SK-N-SH (cell line): ENCODE measurements at regions not wholly inside any gene's neighbourhood (a gene's known extent, or its start where the extent isn't known, plus 50 kb on each side); places are given as distances from the start of the nearest gene placed in this dataset.

Experiments used
- CTCF ChIA-PET: fragments of 300-600, 350-600 bp; formaldehyde crosslinking; extraction: SDS; loops from one replicate; lab custom pipeline; 2021; lab: Yijun Ruan, JAX
- POLR2A ChIA-PET: fragments of 350-600 bp; sonication (Branson Sonifier 250); formaldehyde crosslinking; extraction: SDS; loops from one replicate; lab custom pipeline; 2020; ENCODE audit warnings: antibody characterized with exemption, inconsistent platforms; lab: Yijun Ruan, JAX
- DNase-seq: peaks from one replicate; pipeline ENCODE4 v3.0.0; 2012
- H2AFZ ChIP-seq: fragments of 200-600 bp; sonication (generic); 2 replicates; pipeline ENCODE4 v1.8.1; 2016; ENCODE audit warnings: antibody characterized with exemption, mild to moderate bottlenecking, low read depth
- H3F3A ChIP-seq: fragments of 200-600 bp; sonication (generic); replicated peaks from 2 replicates; pipeline ENCODE3; 2016; ENCODE audit warnings: antibody characterized with exemption, mild to moderate bottlenecking; ENCODE audit not compliant: insufficient read depth
- H3K27ac ChIP-seq, 2 experiments: fragments of 200-500 bp in 1 of 2; fragments of 200-600 bp in 1 of 2; sonication (Bioruptor generic) in 1 of 2; sonication (generic), shearing (Covaris generic) in 1 of 2; 2 replicates each; pipeline versions ENCODE4 v1.5.1 to v1.6.1; 2014 to 2016; ENCODE audit warnings: low read depth in 2 of 2, inconsistent platforms in 1 of 2, low read length in 1 of 2, mild to moderate bottlenecking in 1 of 2, mixed read lengths in 1 of 2
- H3K27me3 ChIP-seq: fragments of 200-600 bp; sonication (generic), shearing (Covaris generic); 2 replicates; pipeline ENCODE4 v1.6.1; 2016; ENCODE audit warnings: mixed run types; ENCODE audit not compliant: insufficient read depth
- H3K36me3 ChIP-seq, 2 experiments: fragments of 200-500 bp in 1 of 2; fragments of 200-600 bp in 1 of 2; sonication (Bioruptor generic) in 1 of 2; sonication (generic) in 1 of 2; replicated peaks in 1 of 2; 2 replicates each; pipeline versions ENCODE3 to v1.5.1; 2014 to 2016; ENCODE audit warnings: low read length in 1 of 2, mild to moderate bottlenecking in 1 of 2; ENCODE audit not compliant: insufficient read depth in 2 of 2, control insufficient read depth in 1 of 2
- H3K4me1 ChIP-seq, 2 experiments: fragments of 200-500 bp in 1 of 2; fragments of 200-600 bp in 1 of 2; sonication (Bioruptor generic) in 1 of 2; sonication (generic), shearing (Covaris generic) in 1 of 2; 2 replicates each; pipeline versions ENCODE4 v1.5.1 to v1.6.1; 2014 to 2016; ENCODE audit warnings: low read depth in 1 of 2, low read length in 1 of 2, mixed run types in 1 of 2; ENCODE audit not compliant: insufficient read depth in 2 of 2, control insufficient read depth in 1 of 2
- H3K4me2 ChIP-seq: fragments of 200-600 bp; sonication (generic), shearing (Covaris generic); 2 replicates; pipeline ENCODE4 v1.6.1; 2017; ENCODE audit warnings: mixed run types
- H3K4me3 ChIP-seq, 2 experiments: fragments of 200-500 bp in 1 of 2; fragments of 200-600 bp in 1 of 2; sonication (Bioruptor generic) in 1 of 2; sonication (generic), shearing (Covaris generic) in 1 of 2; 2 replicates each; pipeline versions ENCODE4 v1.5.1 to v1.8.1; 2014 to 2016; ENCODE audit warnings: low read depth in 2 of 2, inconsistent platforms in 1 of 2, low read length in 1 of 2, mild to moderate bottlenecking in 1 of 2, mixed read lengths in 1 of 2, moderate library complexity in 1 of 2
- H3K79me2 ChIP-seq: fragments of 200-600 bp; sonication (generic); 2 replicates; pipeline ENCODE4 v1.8.1; 2017; ENCODE audit warnings: mild to moderate bottlenecking; ENCODE audit not compliant: insufficient read depth
- H3K9ac ChIP-seq: fragments of 200-600 bp; sonication (generic); 2 replicates; pipeline ENCODE4 v1.6.1; 2017; ENCODE audit warnings: mixed run types
- H3K9me2 ChIP-seq: fragments of 200-600 bp; sonication (generic); 2 replicates; pipeline ENCODE4 v1.6.1; 2017; ENCODE audit warnings: mixed run types
- H3K9me3 ChIP-seq: fragments of 200-600 bp; sonication (generic); 2 replicates; pipeline ENCODE4 v1.6.1; 2017; ENCODE audit warnings: mixed run types, mild to moderate bottlenecking, moderate library complexity
- H4K20me1 ChIP-seq: fragments of 200-600 bp; sonication (generic); 2 replicates; pipeline ENCODE4 v1.6.1; 2017; ENCODE audit warnings: mild to moderate bottlenecking, mixed run types; ENCODE audit not compliant: insufficient read depth
- CHD2 ChIP-seq: fragments of 150-350 bp; IDR thresholded peaks from 2 replicates; pipeline ENCODE4 v1.6.1; 2018; ENCODE audit warnings: low read length; ENCODE audit not compliant: partially characterized antibody
- CTCF ChIP-seq: fragments of 200-600 bp; sonication (generic); IDR thresholded peaks from 2 replicates; pipeline ENCODE4 v1.6.1; 2017; ENCODE audit warnings: antibody characterized with exemption, mild to moderate bottlenecking, moderate library complexity
- ELF1 ChIP-seq: IDR thresholded peaks from 2 replicates; pipeline ENCODE4 v1.4.0; 2012
- EZH2phosphoT487 ChIP-seq: fragments of 200-600 bp; sonication (generic); IDR thresholded peaks from 2 replicates; pipeline ENCODE4 v1.6.1; 2017; ENCODE audit warnings: low read depth, mixed run types, mild to moderate bottlenecking, antibody characterized with exemption, moderate library complexity, borderline replicate concordance
- FOXJ3 ChIP-seq: sonication (generic); formaldehyde crosslinking; IDR thresholded peaks from 2 replicates; pipeline ENCODE4 v1.5.1; 2020; ENCODE audit warnings: mild to moderate bottlenecking, missing genetic modification reagents
- FOXM1 ChIP-seq: IDR thresholded peaks from 2 replicates; pipeline ENCODE4 v1.4.0; 2012; ENCODE audit warnings: low read depth, mild to moderate bottlenecking
- GABPA ChIP-seq: IDR thresholded peaks from 2 replicates; pipeline ENCODE4 v1.4.0; 2012; ENCODE audit warnings: low read depth, mild to moderate bottlenecking
- MAX ChIP-seq: IDR thresholded peaks from 2 replicates; pipeline ENCODE4 v1.4.0; 2012; ENCODE audit warnings: low read depth
- MEF2A ChIP-seq: IDR thresholded peaks from 2 replicates; pipeline ENCODE4 v1.4.0; 2012; ENCODE audit warnings: low read depth, borderline replicate concordance
- MXI1 ChIP-seq: IDR thresholded peaks from 2 replicates; pipeline ENCODE4 v1.6.1; 2012; ENCODE audit warnings: mild to moderate bottlenecking, low read depth, low read length, improper control_type of control experiment
- NRF1 ChIP-seq: IDR thresholded peaks from 2 replicates; pipeline ENCODE4 v1.6.1; 2012; ENCODE audit warnings: low read depth, mild to moderate bottlenecking, low read length
- PBX3 ChIP-seq: IDR thresholded peaks from 2 replicates; pipeline ENCODE4; 2012
- RCOR1 ChIP-seq: fragments of 150-350 bp; IDR thresholded peaks from 2 replicates; pipeline ENCODE4 v1.6.1; 2017; ENCODE audit warnings: antibody characterized with exemption, low read length
- RXRA ChIP-seq: IDR thresholded peaks from 2 replicates; pipeline ENCODE4 v1.4.0; 2012; ENCODE audit warnings: low read depth, mild to moderate bottlenecking, borderline replicate concordance
- SIN3A ChIP-seq: IDR thresholded peaks from 2 replicates; pipeline ENCODE4 v1.6.1; 2012; ENCODE audit warnings: low read depth, mild to moderate bottlenecking, low read length, moderate library complexity, borderline replicate concordance
- TAF1 ChIP-seq: IDR thresholded peaks from 2 replicates; pipeline ENCODE4 v1.6.1; 2012; ENCODE audit warnings: low read depth, mild to moderate bottlenecking, low read length, moderate library complexity, borderline replicate concordance
- USF1 ChIP-seq: IDR thresholded peaks from 2 replicates; pipeline ENCODE4 v1.4.0; 2012; ENCODE audit warnings: low read depth, borderline replicate concordance
- YY1 ChIP-seq: IDR thresholded peaks from 2 replicates; pipeline ENCODE4 v1.4.0; 2012; ENCODE audit warnings: low read depth, mild to moderate bottlenecking
- ZBTB33 ChIP-seq: IDR thresholded peaks from 2 replicates; pipeline ENCODE4 v1.4.0; 2012; ENCODE audit warnings: low read depth, borderline replicate concordance
- WGBS: methylation state at CpG from one replicate; pipeline ENCODE4 v1.1.6; 2017; ENCODE audit warnings: low lambda C conversion rate; 5-methylcytosine and 5-hydroxymethylcytosine counted together

GRCh38 chr6:23403460-23403859 is 722.6 kb upstream of the NRSN1 start:
- 35% methylated on average over 5 of the region's 5 CpGs for WGBS
- H3K4me2 ChIP-seq, result no peak overlapping the region
- H3K79me2 ChIP-seq, result no peaks in the 10 kb centered on the region
- H3K36me3 ChIP-seq, result no peaks in the 10 kb centered on the region
- H3K27me3 ChIP-seq, result no peaks in the 10 kb centered on the region
- H3K9me3 ChIP-seq, result no peaks in the 10 kb centered on the region
- no peak overlapping the region for H3K4me3 ChIP-seq
- H3K9ac ChIP-seq, result no peak overlapping the region
- H3F3A ChIP-seq, result no peaks in the 10 kb centered on the region
- no peak for DNase-seq
- POLR2A ChIA-PET, result no interaction called here
- CTCF ChIA-PET, result no interaction called here
- peaks cover 0 to 10% of the 10 kb centered on the region in 2 experiments; a peak in 2 of 4 replicates for H3K4me1 ChIP-seq
- no peak overlapping the region for H2AFZ ChIP-seq
- TF ChIP-seq FOXM1 (no peak), USF1 (no peak), RXRA (no peak), TAF1 (no peak), YY1 (no peak), MXI1 (no peak), FOXJ3 (CRISPR knock-in tag) (no peak), MAX (no peak), RCOR1 (no peak), SIN3A (no peak), NRF1 (no peak), CTCF (no peak), MEF2A (no peak), ELF1 (no peak), GABPA (no peak), EZH2phosphoT487 (no peak), CHD2 (no peak), ZBTB33 (no peak), PBX3 (no peak)
- H4K20me1 ChIP-seq, result no peaks in the 10 kb centered on the region
- no peaks in the 10 kb centered on the region for H3K9me2 ChIP-seq
- peak overlapping the region in 1 of 2 experiments; percentile 50; a peak in 2 of 4 replicates for H3K27ac ChIP-seq
